GM23338 (cell line): ENCODE measurements at regions not wholly inside any gene's neighbourhood (a gene's known extent, or its start where the extent isn't known, plus 50 kb on each side); places are given as distances from the start of the nearest gene placed in this dataset.

Experiments used
- ATAC-seq: fragments of 200-7000 bp; cut with Tn5 transposase; 3 replicates; pipeline ENCODE4 v1.9.1; 2020
- DNase-seq: peaks from one replicate; pipeline ENCODE4 v3.0.0-alpha.2; 2015; ENCODE audit warnings: low spot score
- H2AFZ ChIP-seq: fragments of 200-600 bp; sonication (generic); 2 replicates; pipeline ENCODE4 v1.8.0; 2016; ENCODE audit warnings: antibody characterized with exemption, mild to moderate bottlenecking, moderate library complexity
- H3F3A ChIP-seq: fragments of 200-600 bp; sonication (generic); replicated peaks from 2 replicates; pipeline ENCODE4 v1.8.0; 2017; ENCODE audit warnings: antibody characterized with exemption, mixed run types, low read depth
- H3K27ac ChIP-seq: fragments of 200-600 bp; sonication (generic); 2 replicates; pipeline ENCODE4 v1.6.1; 2016; ENCODE audit warnings: low read depth
- H3K27me3 ChIP-seq: fragments of 200-600 bp; sonication (generic); 2 replicates; pipeline ENCODE4 v1.8.0; 2016; ENCODE audit warnings: mild to moderate bottlenecking, mixed run types, moderate library complexity; ENCODE audit not compliant: insufficient read depth
- H3K36me3 ChIP-seq: fragments of 200-600 bp; sonication (generic); 2 replicates; pipeline ENCODE4 v1.8.0; 2016; ENCODE audit warnings: mild to moderate bottlenecking; ENCODE audit not compliant: insufficient read depth
- H3K4me1 ChIP-seq: fragments of 200-600 bp; sonication (generic); 2 replicates; pipeline ENCODE4 v1.8.0; 2016; ENCODE audit warnings: mild to moderate bottlenecking, moderate library complexity; ENCODE audit not compliant: insufficient read depth
- H3K4me2 ChIP-seq: fragments of 200-600 bp; sonication (generic); 2 replicates; pipeline ENCODE4 v1.7.1; 2017; ENCODE audit warnings: mixed run types
- H3K4me3 ChIP-seq: fragments of 200-600 bp; sonication (generic); 2 replicates; pipeline ENCODE4 v1.6.1; 2016; ENCODE audit warnings: mixed run types
- H3K79me2 ChIP-seq: fragments of 200-600 bp; sonication (generic); replicated peaks from 2 replicates; pipeline ENCODE4 v1.8.0; 2017; ENCODE audit warnings: mild to moderate bottlenecking; ENCODE audit not compliant: insufficient read depth
- H3K9me2 ChIP-seq: fragments of 200-600 bp; sonication (generic); 2 replicates; pipeline ENCODE4 v1.8.0; 2017; ENCODE audit not compliant: insufficient read depth
- H4K20me1 ChIP-seq: fragments of 200-600 bp; sonication (generic); replicated peaks from 2 replicates; pipeline ENCODE4 v1.8.0; 2017; ENCODE audit warnings: mild to moderate bottlenecking; ENCODE audit not compliant: insufficient read depth
- H3K27ac Mint-ChIP-seq: 2 replicates; pipeline ENCODE4 v1.8.0; 2020; ENCODE audit warnings: inconsistent platforms, mild to moderate bottlenecking, moderate library complexity, mixed read lengths
- H3K27me3 Mint-ChIP-seq: 3 replicates; pipeline ENCODE4 v1.8.0; 2022; ENCODE audit warnings: low read depth, mild to moderate bottlenecking, moderate library complexity, mixed read lengths, inconsistent platforms; ENCODE audit not compliant: insufficient read depth, poor library complexity
- H3K36me3 Mint-ChIP-seq: 3 replicates; pipeline ENCODE4 v1.8.0; 2021; ENCODE audit warnings: low read depth, mild to moderate bottlenecking, inconsistent platforms, moderate library complexity, mixed read lengths
- H3K4me1 Mint-ChIP-seq: 3 replicates; pipeline ENCODE4 v1.8.0; 2020; ENCODE audit warnings: mild to moderate bottlenecking, inconsistent platforms, mixed read lengths
- H3K4me3 Mint-ChIP-seq: 3 replicates; pipeline ENCODE4 v1.8.0; 2021; ENCODE audit warnings: moderate library complexity, mild to moderate bottlenecking, inconsistent platforms, mixed read lengths
- H3K9me3 Mint-ChIP-seq: 3 replicates; pipeline ENCODE4 v1.8.0; 2020; ENCODE audit warnings: moderate library complexity, mild to moderate bottlenecking, inconsistent platforms, mixed read lengths
- CREB1 ChIP-seq: fragments of 250-450 bp; sonication (Bioruptor Pico); IDR thresholded peaks from 2 replicates; pipeline ENCODE4 v1.5.0; 2020; ENCODE audit warnings: low read depth, mild to moderate bottlenecking, moderate library complexity
- CTCF ChIP-seq, 2 experiments: fragments of 200-600 bp in 1 of 2; sonication (generic) in 1 of 2; conservative IDR thresholded peaks; 2 replicates each; pipeline versions ENCODE4 v1.5.1 to v1.6.1; 2016 to 2017; ENCODE audit warnings: antibody characterized with exemption in 2 of 2, low read depth in 2 of 2, mild to moderate bottlenecking in 2 of 2, moderate library complexity in 1 of 2
- ETS1 ChIP-seq: IDR thresholded peaks from 2 replicates; pipeline ENCODE4 v1.6.1; 2016; ENCODE audit warnings: antibody characterized with exemption
- EZH2 ChIP-seq: fragments of 200-600 bp; sonication (generic); IDR thresholded peaks from one replicate; pipeline ENCODE4 v1.8.0; 2017; ENCODE audit warnings: antibody characterized with exemption, mild to moderate bottlenecking, low read depth; ENCODE audit not compliant: unreplicated experiment
- EZH2phosphoT487 ChIP-seq: fragments of 200-600 bp; sonication (generic); IDR thresholded peaks from one replicate; pipeline ENCODE4 v1.8.1; 2018; ENCODE audit warnings: antibody characterized with exemption; ENCODE audit not compliant: unreplicated experiment
- JUNB ChIP-seq: IDR thresholded peaks from one replicate; pipeline ENCODE4 v1.6.1; 2016; ENCODE audit warnings: antibody characterized with exemption; ENCODE audit not compliant: unreplicated experiment
- NANOG ChIP-seq: IDR thresholded peaks from 2 replicates; pipeline ENCODE4 v1.6.1; 2016; ENCODE audit warnings: antibody characterized with exemption, borderline replicate concordance
- POLR2AphosphoS5 ChIP-seq: IDR thresholded peaks from 2 replicates; pipeline ENCODE4 v1.6.1; 2016; ENCODE audit warnings: antibody characterized with exemption, low read depth
- STAT1 ChIP-seq: IDR thresholded peaks from one replicate; pipeline ENCODE4 v1.6.1; 2016; ENCODE audit warnings: antibody characterized with exemption; ENCODE audit not compliant: unreplicated experiment
- ZNF331 ChIP-seq: fragments of 250-450 bp; sonication (Bioruptor Pico); IDR thresholded peaks from 2 replicates; pipeline ENCODE4 v1.5.0; 2020; ENCODE audit warnings: low read depth, mild to moderate bottlenecking, moderate library complexity
- ZNF462 ChIP-seq: fragments of 250-450 bp; sonication (Bioruptor Pico); IDR thresholded peaks from 2 replicates; pipeline ENCODE4 v1.5.0; 2020; ENCODE audit warnings: mild to moderate bottlenecking, moderate library complexity

- Histone ChIP-seq H3K4me1 (no peaks in the 10 kb centered on the region), H3K9me2 (no peaks in the 10 kb centered on the region), H3K36me3 (no peaks in the 10 kb centered on the region), H3F3A (no peaks in the 10 kb centered on the region), H4K20me1 (no peaks in the 10 kb centered on the region), H3K4me3 (no peak overlapping the region), H3K27me3 (no peaks in the 10 kb centered on the region), H2AFZ (no peak overlapping the region; the same call in 1 of the 2 replicates), H3K4me2 (no peak overlapping the region), H3K27ac (no peak overlapping the region), H3K79me2 (no peaks in the 10 kb centered on the region)
- H3K4me1 Mint-ChIP-seq, result peaks cover 4% of the 10 kb centered on the region; the same call in 1 of the 3 replicates
- DNase-seq, result no peak
- H3K4me3 Mint-ChIP-seq, result no peak overlapping the region
- H3K27ac Mint-ChIP-seq, result no peak overlapping the region
- ATAC-seq, result no peak
- H3K36me3 Mint-ChIP-seq, result no peaks in the 10 kb centered on the region; the same call in 2 of the 3 replicates
- peaks cover under 1% of the 10 kb centered on the region for H3K27me3 Mint-ChIP-seq
- peaks cover 6% of the 10 kb centered on the region; the same call in 2 of the 3 replicates for H3K9me3 Mint-ChIP-seq
- no peak for TF ChIP-seq EZH2phosphoT487
- TF ChIP-seq CREB1, result no peak
Observed at GRCh38 chr4:123826896-123827295, 430.3 kb downstream of the SPRY1 start.

GRCh38 chr4:123827511-123827910, 430.9 kb downstream of the SPRY1 start:
- Histone ChIP-seq H3K9me2 (no peaks in the 10 kb centered on the region), H3K27ac (no peak overlapping the region), H2AFZ (no peak overlapping the region), H3K4me2 (no peak overlapping the region), H3K4me1 (no peaks in the 10 kb centered on the region), H3K4me3 (no peak overlapping the region), H3K36me3 (no peaks in the 10 kb centered on the region), H3K79me2 (no peaks in the 10 kb centered on the region), H4K20me1 (no peaks in the 10 kb centered on the region), H3F3A (no peaks in the 10 kb centered on the region), H3K27me3 (no peaks in the 10 kb centered on the region)
- DNase-seq (no peak), ATAC-seq (no peak)
- H3K4me1 Mint-ChIP-seq, result peaks cover 4% of the 10 kb centered on the region; the same call in 1 of the 3 replicates
- no peaks in the 10 kb centered on the region; the same call in 2 of the 3 replicates for H3K36me3 Mint-ChIP-seq
- peaks cover 2% of the 10 kb centered on the region for H3K27me3 Mint-ChIP-seq
- peaks cover 3% of the 10 kb centered on the region; the same call in 1 of the 3 replicates for H3K9me3 Mint-ChIP-seq
- no peak overlapping the region for H3K4me3 Mint-ChIP-seq
- H3K27ac Mint-ChIP-seq, result no peak overlapping the region; the same call in 1 of the 2 replicates
- no peak for TF ChIP-seq ETS1
- TF ChIP-seq POLR2AphosphoS5, result no peak
- TF ChIP-seq EZH2phosphoT487, result no peak
- TF ChIP-seq CREB1, result no peak
- TF ChIP-seq JUNB, result no peak
- no peak for TF ChIP-seq NANOG
- no peak for TF ChIP-seq ZNF462 (CRISPR knock-in tag)
- TF ChIP-seq STAT1, result no peak
- TF ChIP-seq ZNF331 (CRISPR knock-in tag), result no peak
- no peak for TF ChIP-seq CTCF (conservative IDR thresholded peaks at IDR 0.05; ENCODE audit: low read depth in 2 of 2)
- TF ChIP-seq EZH2, result no peak
